ENCODE measurements at regions not wholly inside any gene's neighbourhood (a gene's known extent, or its start where the extent isn't known, plus 50 kb on each side); places are given as distances from the start of the nearest gene placed in this dataset.
A peak's percentile ranks its signal among the peaks of the same experiment; 100 is the strongest.
"Not testable (repeated sequence)": the region's sequence is repeated elsewhere in the genome, so short reads cannot be mapped to it uniquely, and the experiment has no call there.

GRCh38 chr4:173685831-173686210 is 155.8 kb upstream of the HAND2 start:
- FAIRE-seq, result no peak

DNA sequence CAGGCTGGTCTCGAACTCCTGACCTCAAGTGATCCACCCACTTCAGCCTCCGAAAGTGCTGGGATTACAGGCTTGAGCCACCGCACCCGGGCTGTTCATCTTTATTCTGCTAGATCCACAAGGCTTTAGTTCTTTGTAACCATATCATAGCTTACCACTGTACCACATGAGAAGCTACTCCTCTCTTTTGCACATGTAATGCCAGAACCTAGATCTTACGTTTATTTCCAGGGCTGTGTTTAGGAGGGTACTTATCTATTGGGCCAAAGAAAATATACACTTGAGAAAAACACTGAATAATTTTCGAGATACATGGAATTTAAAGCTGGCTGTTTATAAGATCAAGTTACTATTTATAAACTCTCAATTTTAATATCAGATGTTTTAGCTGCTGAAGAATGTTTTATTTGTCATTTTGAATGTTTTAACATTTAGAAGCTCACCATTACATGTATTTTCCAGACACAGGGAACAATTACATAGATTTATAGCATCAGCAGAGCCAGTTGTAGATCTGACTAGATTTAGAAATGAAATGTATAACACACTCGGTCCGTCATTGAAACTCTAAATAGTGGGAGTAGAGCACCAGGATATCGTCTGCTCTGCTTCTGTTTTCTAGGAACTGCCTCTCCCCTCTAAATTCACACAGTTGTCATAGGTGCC is 155.3 kb upstream of the HAND2 start:
- FAIRE-seq, result no peak

DNA sequence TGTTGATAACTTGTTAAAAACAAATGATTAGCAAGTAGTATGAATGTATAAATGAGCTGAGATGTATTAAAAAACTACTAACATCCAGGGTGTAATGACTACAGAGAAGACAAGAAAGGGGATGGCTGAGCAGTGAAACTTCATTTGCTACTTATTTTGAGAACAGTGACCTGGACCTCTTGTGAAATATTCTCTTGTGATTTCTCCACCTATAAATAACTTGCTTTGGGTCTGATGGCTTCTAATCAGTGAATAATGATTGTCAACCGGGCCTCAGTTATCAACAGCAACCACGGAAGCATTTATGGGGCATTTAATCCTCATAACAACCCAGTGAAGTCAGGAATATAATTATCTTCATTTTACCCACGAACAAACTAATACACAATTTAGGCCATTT is 154.2 kb upstream of the HAND2 start:
- FAIRE-seq, result no peak

GRCh38 chr4:173682609-173683008 is 152.6 kb upstream of the HAND2 start:
- FAIRE-seq, result no peak

GRCh38 chr4:173680278-173680677 is 150.2 kb upstream of the HAND2 start:
- no peak for FAIRE-seq

GRCh38 chr4:173675446-173675845 is 145.4 kb upstream of the HAND2 start:
- no peak for FAIRE-seq

GRCh38 chr4:173669460-173670179 is 139.6 kb upstream of the HAND2 start:
- no peak for FAIRE-seq

DNA sequence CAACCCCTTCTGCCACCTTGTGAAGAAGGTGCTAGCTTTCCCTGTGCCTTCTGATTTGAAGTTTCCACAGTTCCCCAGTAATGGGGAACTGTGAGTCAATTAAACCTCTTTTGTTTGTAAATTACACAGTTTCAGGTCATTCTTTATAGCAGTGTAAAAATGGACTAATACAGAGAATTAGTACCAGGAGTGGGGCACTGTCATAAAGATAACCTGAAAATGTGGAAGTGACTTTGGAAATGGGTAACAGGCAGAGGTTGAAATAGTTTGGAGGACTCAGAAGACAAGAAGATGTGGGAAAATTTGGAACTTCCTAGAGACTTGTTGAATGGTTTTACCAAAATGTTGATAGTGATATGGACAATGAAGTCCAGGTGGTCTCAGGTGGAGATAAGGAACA is 131.0 kb upstream of the HAND2 start:
- FAIRE-seq, result no peak

DNA sequence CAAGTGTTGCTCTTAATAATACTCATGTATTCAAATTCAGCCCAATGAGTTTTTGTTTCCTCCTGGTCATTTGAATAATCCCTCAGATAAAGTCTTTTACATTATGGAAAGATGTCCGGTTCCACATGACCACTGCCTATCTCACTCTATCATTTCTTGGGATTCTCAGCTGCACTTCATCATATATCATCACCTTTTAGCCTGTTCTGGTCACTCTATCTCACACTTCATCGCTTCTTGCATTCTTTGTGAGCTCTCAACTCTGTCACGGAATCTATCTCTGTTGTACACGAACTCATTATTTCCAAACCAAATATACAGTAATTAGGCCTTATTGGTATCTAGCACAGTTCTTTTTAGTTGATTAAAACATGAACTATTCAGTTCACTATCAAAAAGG is 126.9 kb upstream of the HAND2 start:
- FAIRE-seq, result no peak

GRCh38 chr4:173652283-173652931 is 122.4 kb upstream of the HAND2 start:
- FAIRE-seq, result no peak

GRCh38 chr4:173651651-173652282 is 121.7 kb upstream of the HAND2 start:
- no peak for FAIRE-seq

DNA sequence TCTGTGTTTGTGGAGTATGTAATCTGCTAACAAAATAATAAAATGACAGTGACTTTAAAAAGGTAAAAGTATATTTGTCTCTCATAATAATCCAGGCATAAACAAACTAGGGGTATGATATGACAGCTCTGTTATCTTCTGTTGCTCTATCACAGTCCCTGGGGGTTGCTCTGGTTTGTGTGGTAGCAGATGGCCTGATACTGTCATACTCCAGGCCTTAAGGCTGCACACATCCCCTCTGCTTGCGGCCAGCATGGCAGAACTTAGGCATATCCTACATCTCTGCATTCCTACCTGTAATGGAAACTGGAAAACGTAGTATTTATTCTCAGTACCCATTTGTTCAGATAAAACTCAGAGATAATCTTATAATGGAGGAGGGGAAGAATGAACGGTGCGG is 117.9 kb upstream of the HAND2 start:
- no peak for FAIRE-seq

GRCh38 chr4:173642509-173642908 is 112.5 kb upstream of the HAND2 start:
- no peak for FAIRE-seq

GRCh38 chr4:173635395-173635794 is 105.4 kb upstream of the HAND2 start:
- peak; percentile 25 for FAIRE-seq

DNA sequence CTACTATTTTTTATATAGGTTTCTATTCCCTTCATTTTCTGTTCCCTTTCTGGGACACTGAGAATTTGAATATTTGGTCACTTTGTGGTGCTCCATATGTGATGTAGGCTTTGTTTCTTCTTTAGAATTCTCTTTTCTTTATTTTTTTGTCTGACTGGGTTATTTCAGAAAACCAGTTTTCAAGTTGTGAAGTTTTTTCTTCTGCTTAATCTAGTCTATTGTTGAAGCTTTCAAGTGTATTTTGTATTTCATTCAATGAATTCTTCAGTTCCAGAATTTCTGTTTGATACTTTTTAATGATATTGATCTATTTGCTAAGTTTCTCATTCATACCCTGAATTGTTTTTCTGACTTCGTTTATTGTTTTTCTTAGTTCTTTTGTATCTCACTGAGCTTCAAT is 96.2 kb upstream of the HAND2 start:
- no peak for FAIRE-seq

DNA sequence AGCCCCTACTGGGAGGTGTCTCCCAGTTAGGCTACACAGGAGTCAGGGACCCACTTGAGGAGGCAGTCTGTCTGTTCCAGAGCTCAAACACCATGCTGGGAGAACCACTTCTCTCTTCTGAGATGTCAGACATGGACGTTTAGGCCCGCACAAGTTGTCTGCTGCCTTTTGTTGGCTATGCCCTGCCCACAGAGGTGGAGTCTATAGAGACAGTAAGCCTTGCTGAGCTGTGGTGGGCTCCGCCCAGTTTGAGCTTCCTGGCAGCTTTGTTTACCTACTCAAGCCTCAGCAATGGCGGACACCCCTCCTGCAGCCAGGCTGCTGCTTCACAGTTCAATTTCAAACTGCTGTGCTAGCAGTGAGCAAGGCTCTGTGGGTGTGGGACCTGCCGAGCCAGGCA is 88.6 kb upstream of the HAND2 start:
- FAIRE-seq, result not testable (repeated sequence)

- FAIRE-seq, result no peak
Observed at GRCh38 chr4:173609158-173609557, 79.1 kb upstream of the HAND2 start.

GRCh38 chr4:173608632-173609031 is 78.6 kb upstream of the HAND2 start:
- FAIRE-seq, result not testable (repeated sequence)

- FAIRE-seq, result no peak
Observed at GRCh38 chr4:173591760-173592159, 61.7 kb upstream of the HAND2 start.

DNA sequence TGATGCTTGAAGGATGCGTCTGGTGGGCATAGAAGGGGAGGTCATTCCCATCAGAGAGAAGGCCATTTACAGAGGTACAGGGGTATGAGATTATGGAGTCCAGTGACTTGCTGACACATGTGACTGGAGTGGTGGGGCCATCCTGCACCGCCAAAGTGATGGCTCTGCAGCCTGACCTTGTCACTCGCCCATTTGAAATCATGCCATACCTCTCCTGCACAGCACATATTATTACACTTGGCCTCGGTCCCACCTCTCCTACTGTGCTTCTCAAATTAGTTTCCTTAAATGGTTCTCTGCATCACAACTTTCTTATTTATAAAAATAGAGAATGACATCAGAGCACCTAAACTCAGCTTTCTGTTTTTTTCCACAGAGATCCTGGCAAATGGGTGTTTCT is 60.7 kb upstream of the HAND2 start:
- no peak for FAIRE-seq

- FAIRE-seq, result no peak
Observed at GRCh38 chr4:173585876-173586572, 56.0 kb upstream of the HAND2 start.

GRCh38 chr4:173584506-173584905 is 54.5 kb upstream of the HAND2 start:
- FAIRE-seq, result no peak
